CD4-positive, CD25-positive, alpha-beta regulatory T cell (primary cell): ENCODE measurements at regions not wholly inside any gene's neighbourhood (a gene's known extent, or its start where the extent isn't known, plus 50 kb on each side); places are given as distances from the start of the nearest gene placed in this dataset.

Experiments
- ATAC-seq, 2 donors: fragments of 150-1000 bp; cut with Tn5 transposase; one replicate each; pipeline ENCODE4 v1.10.0; 2021; ENCODE audit warnings: low read depth in 2 of 2, moderate number of reproducible peaks in 2 of 2, moderate library complexity in 1 of 2
- DNase-seq, 3 donors: peaks; one replicate each; pipeline versions ENCODE4 v3.0.0 to v3.0.0-alpha.2; 2012 to 2022; ENCODE audit warnings: mixed read lengths in 1 of 3
- H3K27ac ChIP-seq: one replicate; pipeline ENCODE4 v1.7.0; 2013; ENCODE audit warnings: mild to moderate bottlenecking, low read length; ENCODE audit not compliant: insufficient read depth, poor library complexity, severe bottlenecking
- H3K27me3 ChIP-seq: one replicate; pipeline ENCODE4 v1.7.0; 2013; ENCODE audit warnings: low read length; ENCODE audit not compliant: control insufficient read depth, insufficient read depth
- H3K36me3 ChIP-seq: one replicate; pipeline ENCODE4 v1.7.0; 2013; ENCODE audit warnings: mild to moderate bottlenecking, low read length, moderate library complexity; ENCODE audit not compliant: control insufficient read depth, insufficient read depth
- H3K4me1 ChIP-seq: 2 replicates; pipeline ENCODE4 v1.7.0; 2013; ENCODE audit warnings: mild to moderate bottlenecking, low read length; ENCODE audit not compliant: insufficient read depth, control insufficient read depth, poor library complexity, severe bottlenecking
- H3K4me3 ChIP-seq: one replicate; pipeline ENCODE4 v1.7.0; 2013; ENCODE audit warnings: low read depth, mild to moderate bottlenecking, low read length, moderate library complexity
- H3K9me3 ChIP-seq, 2 experiments: 1 replicate in 1 of 2; 2 replicates in 1 of 2; pipeline ENCODE4 v1.7.0; 2013; ENCODE audit warnings: low read length in 2 of 2, mild to moderate bottlenecking in 1 of 2, moderate library complexity in 1 of 2; ENCODE audit not compliant: control insufficient read depth in 2 of 2
- H3K27ac Mint-ChIP-seq, 3 donors: one replicate each; pipeline ENCODE4 v1.8.0; 2020 to 2022; ENCODE audit warnings: mild to moderate bottlenecking in 3 of 3, mixed read lengths in 3 of 3, moderate library complexity in 2 of 3
- H3K27me3 Mint-ChIP-seq: one replicate; pipeline ENCODE4 v1.8.0; 2022; ENCODE audit warnings: mild to moderate bottlenecking, mixed read lengths
- H3K36me3 Mint-ChIP-seq: one replicate; pipeline ENCODE4 v1.8.0; 2020; ENCODE audit warnings: mixed read lengths
- H3K4me1 Mint-ChIP-seq, 4 donors: one replicate each; pipeline ENCODE4 v1.8.0; 2020 to 2022; ENCODE audit warnings: mixed read lengths in 4 of 4, mild to moderate bottlenecking in 1 of 4
- H3K4me3 Mint-ChIP-seq, 4 donors: one replicate each; pipeline ENCODE4 v1.8.0; 2020 to 2022; ENCODE audit warnings: mild to moderate bottlenecking in 4 of 4, mixed read lengths in 4 of 4, moderate library complexity in 3 of 4
- H3K9me3 Mint-ChIP-seq, 7 donors: one replicate each; pipeline ENCODE4 v1.8.0; 2020 to 2022; ENCODE audit warnings: mixed read lengths in 7 of 7, mild to moderate bottlenecking in 3 of 7, moderate library complexity in 2 of 7

GRCh38 chr7:20507157-20507556, 108.3 kb upstream of the ABCB5 start:
- no peak overlapping the region for H3K27ac Mint-ChIP-seq
- Histone ChIP-seq H3K9me3 (no peaks in the 10 kb centered on the region), H3K4me3 (no peak overlapping the region), H3K27ac (no peak overlapping the region), H3K4me1 (no peaks in the 10 kb centered on the region), H3K27me3 (no peaks in the 10 kb centered on the region), H3K36me3 (no peaks in the 10 kb centered on the region)
- H3K9me3 Mint-ChIP-seq: peaks cover 0 to 5% (median 1%) of the 10 kb centered on the region in 7 donors
- DNase-seq (no peak), ATAC-seq (no peak)
- no peaks in the 10 kb centered on the region for H3K36me3 Mint-ChIP-seq
- no peaks in the 10 kb centered on the region for H3K4me1 Mint-ChIP-seq
- H3K4me3 Mint-ChIP-seq: no peak overlapping the region
- no peaks in the 10 kb centered on the region for H3K27me3 Mint-ChIP-seq

- Histone ChIP-seq H3K9me3 (no peaks in the 10 kb centered on the region), H3K36me3 (no peaks in the 10 kb centered on the region), H3K27me3 (no peaks in the 10 kb centered on the region), H3K4me3 (no peak overlapping the region), H3K27ac (no peak overlapping the region), H3K4me1 (no peaks in the 10 kb centered on the region)
- H3K4me3 Mint-ChIP-seq: no peak overlapping the region
- H3K36me3 Mint-ChIP-seq: no peaks in the 10 kb centered on the region
- H3K27me3 Mint-ChIP-seq: no peaks in the 10 kb centered on the region
- peaks cover 0 to 6% (median 1%) of the 10 kb centered on the region in 7 donors for H3K9me3 Mint-ChIP-seq
- no peak overlapping the region for H3K27ac Mint-ChIP-seq
- no peak for ATAC-seq
- no peaks in the 10 kb centered on the region for H3K4me1 Mint-ChIP-seq
- DNase-seq: no peak
Observed at GRCh38 chr7:20508109-20508508, 107.4 kb upstream of the ABCB5 start.

GRCh38 chr7:20509892-20510572, 105.4 kb upstream of the ABCB5 start:
- Mint-ChIP-seq H3K4me3 (no peak overlapping the region), H3K27ac (no peak overlapping the region), H3K9me3 (peaks cover 0 to 6% (median 3%) of the 10 kb centered on the region in 7 donors), H3K36me3 (no peaks in the 10 kb centered on the region), H3K27me3 (no peaks in the 10 kb centered on the region), H3K4me1 (no peaks in the 10 kb centered on the region)
- Histone ChIP-seq H3K9me3 (no peaks in the 10 kb centered on the region), H3K4me3 (no peak overlapping the region), H3K27ac (no peak overlapping the region), H3K36me3 (no peaks in the 10 kb centered on the region), H3K4me1 (no peaks in the 10 kb centered on the region), H3K27me3 (no peaks in the 10 kb centered on the region)
- ATAC-seq (no peak), DNase-seq (no peak)

GRCh38 chr7:20510573-20510900, 104.9 kb upstream of the ABCB5 start:
- H3K27ac ChIP-seq: no peak overlapping the region
- no peaks in the 10 kb centered on the region for H3K36me3 ChIP-seq
- Mint-ChIP-seq H3K9me3 (peaks cover 0 to 6% (median 3%) of the 10 kb centered on the region in 7 donors), H3K4me3 (no peak overlapping the region), H3K27ac (no peak overlapping the region), H3K36me3 (no peaks in the 10 kb centered on the region), H3K27me3 (no peaks in the 10 kb centered on the region), H3K4me1 (no peaks in the 10 kb centered on the region)
- ATAC-seq (no peak), DNase-seq (no peak)
- H3K4me1 ChIP-seq: no peaks in the 10 kb centered on the region
- H3K9me3 ChIP-seq: no peaks in the 10 kb centered on the region
- no peak overlapping the region for H3K4me3 ChIP-seq
- no peaks in the 10 kb centered on the region for H3K27me3 ChIP-seq

- Mint-ChIP-seq H3K9me3 (peaks cover 0 to 3% (median 0%) of the 10 kb centered on the region in 7 donors), H3K4me3 (no peak overlapping the region), H3K27me3 (no peaks in the 10 kb centered on the region), H3K36me3 (no peaks in the 10 kb centered on the region), H3K27ac (no peak overlapping the region), H3K4me1 (no peaks in the 10 kb centered on the region)
- no peak overlapping the region for H3K4me3 ChIP-seq
- no peak overlapping the region for H3K27ac ChIP-seq
- ATAC-seq (no peak), DNase-seq (no peak)
- H3K9me3 ChIP-seq: no peaks in the 10 kb centered on the region
- H3K27me3 ChIP-seq: no peaks in the 10 kb centered on the region
- no peaks in the 10 kb centered on the region for H3K36me3 ChIP-seq
- no peaks in the 10 kb centered on the region for H3K4me1 ChIP-seq
Observed at GRCh38 chr7:20513341-20513740, 102.1 kb upstream of the ABCB5 start.

- no peak for ATAC-seq
- no peak for DNase-seq
Observed at GRCh38 chr7:20513897-20514296, 101.6 kb upstream of the ABCB5 start.

GRCh38 chr7:20514364-20514763, 101.1 kb upstream of the ABCB5 start:
- Histone ChIP-seq H3K9me3 (no peaks in the 10 kb centered on the region), H3K4me1 (no peaks in the 10 kb centered on the region), H3K4me3 (no peak overlapping the region), H3K27ac (no peak overlapping the region), H3K27me3 (no peaks in the 10 kb centered on the region), H3K36me3 (no peaks in the 10 kb centered on the region)
- Mint-ChIP-seq H3K4me1 (no peaks in the 10 kb centered on the region), H3K27ac (no peak overlapping the region), H3K9me3 (peaks cover 0 to 3% (median 0%) of the 10 kb centered on the region in 7 donors), H3K27me3 (no peaks in the 10 kb centered on the region), H3K36me3 (no peaks in the 10 kb centered on the region), H3K4me3 (no peak overlapping the region)
- ATAC-seq (no peak), DNase-seq (no peak)

More at GRCh38 chr7:20513897-20514296, 101.6 kb upstream of the ABCB5 start:
- Histone ChIP-seq H3K36me3 (no peaks in the 10 kb centered on the region), H3K27ac (no peak overlapping the region), H3K4me3 (no peak overlapping the region), H3K4me1 (no peaks in the 10 kb centered on the region), H3K27me3 (no peaks in the 10 kb centered on the region), H3K9me3 (no peaks in the 10 kb centered on the region)
- peaks cover 0 to 3% (median 0%) of the 10 kb centered on the region in 7 donors for H3K9me3 Mint-ChIP-seq
- no peaks in the 10 kb centered on the region for H3K36me3 Mint-ChIP-seq
- H3K27me3 Mint-ChIP-seq: no peaks in the 10 kb centered on the region
- H3K4me1 Mint-ChIP-seq: no peaks in the 10 kb centered on the region
- H3K4me3 Mint-ChIP-seq: no peak overlapping the region
- H3K27ac Mint-ChIP-seq: no peak overlapping the region

GRCh38 chr7:20519645-20520044, 95.8 kb upstream of the ABCB5 start:
- Histone ChIP-seq H3K4me1 (no peaks in the 10 kb centered on the region), H3K9me3 (no peaks in the 10 kb centered on the region), H3K27me3 (no peaks in the 10 kb centered on the region), H3K36me3 (no peaks in the 10 kb centered on the region), H3K27ac (no peak overlapping the region), H3K4me3 (no peak overlapping the region)
- H3K9me3 Mint-ChIP-seq: peaks cover 0 to 8% (median 3%) of the 10 kb centered on the region in 7 donors
- H3K27ac Mint-ChIP-seq: no peak overlapping the region
- no peak for DNase-seq
- no peaks in the 10 kb centered on the region for H3K4me1 Mint-ChIP-seq
- no peak overlapping the region for H3K4me3 Mint-ChIP-seq
- ATAC-seq: no peak
- H3K27me3 Mint-ChIP-seq: no peaks in the 10 kb centered on the region
- H3K36me3 Mint-ChIP-seq: no peaks in the 10 kb centered on the region
